D341Med (cell line): ENCODE measurements at regions not wholly inside any gene's neighbourhood (a gene's known extent, or its start where the extent isn't known, plus 50 kb on each side); places are given as distances from the start of the nearest gene placed in this dataset.

Source experiments
- DNase-seq: peaks from one replicate; pipeline ENCODE4 v3.0.0; 2012; ENCODE audit warnings: low spot score

DNA sequence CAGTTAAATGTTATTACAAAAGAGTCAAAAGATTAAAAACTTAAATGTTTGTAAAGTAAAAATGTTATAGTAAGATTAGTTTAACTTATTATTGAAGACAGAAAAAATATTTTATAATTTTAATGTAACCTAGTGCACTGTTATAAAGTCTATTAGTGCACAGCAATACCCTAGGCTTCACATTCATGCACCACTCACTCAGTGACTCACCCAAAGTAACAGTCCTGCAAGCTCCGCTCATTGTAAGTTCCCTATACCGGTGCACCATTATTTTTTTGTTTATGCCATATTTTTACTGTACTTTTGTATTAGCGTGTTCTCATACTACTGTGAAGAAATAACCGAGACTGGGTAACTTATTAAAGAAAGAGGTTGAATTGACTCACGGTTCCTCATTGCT lies 759.7 kb upstream of the CDH7 start:
- DNase-seq, result no peak

DNA sequence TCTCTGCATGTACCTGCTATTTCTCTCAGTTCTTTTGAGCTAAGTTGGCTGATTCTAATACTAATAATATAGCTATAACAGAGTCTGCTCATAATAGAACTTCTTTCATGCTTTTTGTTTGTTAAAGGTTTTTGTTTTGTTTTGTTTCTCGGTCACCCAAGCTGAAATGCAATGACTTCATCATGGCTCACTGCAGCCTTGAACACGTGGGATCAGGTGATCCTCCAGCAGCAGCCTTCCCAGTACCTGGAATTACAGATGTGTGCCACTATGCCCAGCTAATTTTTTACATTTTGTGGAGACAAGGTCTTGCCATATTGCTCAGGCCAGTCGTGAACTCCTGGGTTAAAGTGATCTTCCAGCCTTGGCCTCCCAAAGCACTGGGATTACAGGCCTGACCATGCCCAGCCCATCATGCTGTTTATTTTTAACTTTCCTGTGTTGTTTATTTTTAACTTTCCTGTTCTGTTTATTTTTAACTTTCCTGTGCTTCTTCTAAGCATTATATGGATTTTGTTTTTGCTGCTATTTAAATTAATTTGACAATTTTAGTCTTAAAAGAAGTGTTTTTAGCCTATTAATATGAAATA lies 763.8 kb upstream of the CDH7 start:
- no peak for DNase-seq

DNA sequence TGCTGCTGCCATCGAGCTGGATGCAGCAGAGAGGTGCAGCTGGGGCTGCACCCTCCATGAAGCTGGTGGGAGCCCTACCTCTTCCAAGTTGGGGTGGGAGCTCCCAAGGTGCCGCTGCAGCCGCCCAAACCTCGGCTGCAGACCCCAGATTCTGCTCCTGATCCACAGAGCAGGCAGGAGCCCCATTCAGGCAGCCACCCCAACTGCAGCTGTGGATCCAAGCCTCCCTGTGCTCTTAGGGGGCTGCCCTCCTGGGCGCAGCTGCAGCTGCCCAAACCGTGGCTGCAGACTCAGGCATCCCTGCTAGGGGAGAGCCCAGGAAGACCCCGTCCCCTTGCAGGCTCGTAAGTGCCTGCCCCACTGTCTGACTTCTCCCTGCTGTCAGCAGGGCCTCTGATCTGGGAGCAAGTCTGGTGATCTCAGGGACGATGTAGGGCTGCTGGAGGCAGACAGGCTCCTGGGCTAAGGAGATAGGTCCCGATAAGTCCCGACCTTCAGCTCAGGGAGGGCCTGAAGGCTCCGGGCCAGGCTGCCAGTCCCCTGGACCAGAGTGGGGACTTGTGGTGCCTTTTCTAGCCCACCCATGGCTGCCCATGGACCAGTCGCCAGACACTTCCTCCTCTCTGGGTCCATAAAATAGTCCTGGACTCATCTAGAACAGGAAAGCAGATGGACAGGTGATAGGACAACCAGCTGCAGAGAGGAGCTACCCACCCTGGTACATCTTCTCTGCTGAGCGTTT lies 767.1 kb upstream of the CDH7 start:
- no peak for DNase-seq

DNA sequence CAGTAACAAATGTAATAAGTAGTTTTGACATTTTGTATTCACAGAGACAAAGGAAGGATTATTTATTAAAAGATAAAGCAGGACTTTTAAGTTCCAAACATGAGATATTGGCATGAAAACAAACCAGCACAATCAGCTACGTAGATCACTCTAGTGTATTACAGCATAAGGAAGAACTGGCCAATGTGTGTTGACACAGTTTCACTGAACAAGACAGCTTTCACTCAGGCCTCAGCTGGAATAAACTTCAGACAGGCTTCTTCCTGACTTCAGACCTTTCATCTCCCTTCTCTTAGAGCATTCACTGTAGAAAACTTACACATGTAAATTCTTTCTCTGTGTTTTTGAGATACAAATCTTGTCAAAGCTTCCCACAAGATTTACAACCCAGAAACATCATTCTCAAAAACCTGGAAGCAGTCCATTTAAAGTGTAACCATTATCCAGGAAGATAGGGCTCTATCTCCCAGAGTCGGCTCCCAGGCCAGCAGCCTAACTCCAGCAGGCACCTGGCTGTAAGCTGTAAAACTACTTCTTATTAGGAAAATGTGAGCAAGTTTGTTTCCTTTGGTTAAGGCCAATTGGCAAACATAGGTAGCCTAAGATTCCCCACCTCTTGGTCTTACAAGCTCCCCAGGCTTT lies 768.3 kb upstream of the CDH7 start:
- no peak for DNase-seq

DNA sequence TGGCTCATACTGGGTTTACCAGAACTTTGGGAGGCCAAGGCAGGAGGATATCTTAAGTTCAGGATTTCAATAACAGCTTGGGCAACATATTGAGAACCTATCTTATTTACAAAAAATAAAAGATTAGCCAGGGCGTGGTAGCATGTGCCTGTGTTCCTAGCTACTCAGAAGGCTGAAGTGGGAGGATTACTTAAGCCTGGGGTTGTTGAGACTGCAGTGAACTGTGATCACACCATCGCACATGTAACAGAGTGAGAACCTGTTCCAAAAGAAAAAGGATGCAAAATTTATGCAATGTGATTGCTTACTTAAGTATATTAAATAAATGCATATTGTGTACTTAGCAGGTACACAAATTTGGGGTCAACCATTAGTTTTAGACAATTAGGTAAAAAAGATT lies 768.9 kb upstream of the CDH7 start:
- DNase-seq, result no peak

DNA sequence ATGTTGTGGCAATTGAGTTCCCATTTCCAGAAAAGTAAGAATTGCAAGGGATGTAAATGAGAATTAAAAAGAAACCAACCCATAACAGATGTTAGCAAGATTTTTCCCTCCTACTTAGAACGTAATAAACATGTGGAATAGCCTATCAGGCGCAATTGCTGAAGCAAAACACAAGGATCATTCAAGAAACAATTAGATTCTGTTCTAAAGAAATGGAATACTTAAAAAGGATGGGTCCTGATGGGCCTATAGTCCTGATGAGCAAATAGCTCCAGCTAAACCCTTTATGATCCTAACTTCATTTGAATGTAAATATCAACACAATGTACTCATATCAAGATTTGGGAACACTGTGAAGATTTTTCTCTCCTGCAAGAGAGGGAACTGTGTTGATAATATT lies 771.0 kb upstream of the CDH7 start:
- DNase-seq, result no peak

DNA sequence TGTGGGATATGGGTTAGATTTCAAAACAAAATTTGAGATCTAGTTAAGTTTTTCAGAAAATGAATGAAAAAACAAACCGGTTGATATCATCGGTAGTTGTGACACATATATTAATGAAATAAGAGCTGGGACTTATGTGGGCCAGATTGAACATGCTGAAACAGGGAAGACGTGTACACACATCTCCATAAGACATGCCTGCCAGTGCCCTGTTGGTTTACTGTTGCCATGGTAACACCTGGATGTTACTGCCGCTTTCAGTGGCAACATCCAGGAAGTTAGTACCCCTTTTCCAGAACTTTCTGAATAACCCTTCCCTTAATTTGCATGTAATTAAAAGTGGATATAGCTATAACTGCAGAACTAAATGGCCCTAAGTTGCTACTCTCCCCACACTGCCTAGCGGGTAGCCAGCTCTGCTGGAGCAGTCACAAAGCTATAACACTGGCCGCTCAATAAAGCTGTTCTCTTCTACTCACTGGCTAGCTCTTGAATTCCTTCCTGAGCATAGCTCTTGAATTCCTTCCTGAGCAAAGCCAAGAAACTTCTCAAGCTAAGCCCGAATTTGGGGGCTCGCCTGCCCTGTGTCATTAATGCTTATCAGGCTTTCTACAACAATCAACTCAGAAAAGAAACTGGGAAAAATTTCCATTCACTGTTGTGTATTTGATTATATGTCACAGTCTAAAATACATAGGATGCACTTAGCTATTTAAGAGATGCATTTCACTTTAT lies 776.3 kb upstream of the CDH7 start:
- DNase-seq, result no peak

DNA sequence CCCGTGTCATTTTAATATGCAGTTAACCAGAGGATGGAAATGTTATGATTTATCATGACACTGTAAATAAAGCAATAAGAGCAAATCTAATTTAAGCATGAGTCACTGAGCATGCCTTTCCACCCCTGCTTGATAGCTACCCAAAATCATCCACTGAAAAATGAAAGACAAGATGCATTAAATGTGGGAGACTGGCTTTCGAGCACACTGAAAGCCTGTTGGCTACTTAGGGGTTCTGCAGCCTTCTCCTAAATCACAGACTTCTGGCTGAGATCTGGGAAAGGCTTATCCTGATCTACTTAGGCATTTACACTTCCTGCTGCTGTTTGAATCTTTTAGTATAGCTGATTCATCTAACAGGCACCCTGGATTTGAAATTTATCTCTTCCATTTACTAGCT lies 778.3 kb upstream of the CDH7 start:
- peak; percentile 30 for DNase-seq

DNA sequence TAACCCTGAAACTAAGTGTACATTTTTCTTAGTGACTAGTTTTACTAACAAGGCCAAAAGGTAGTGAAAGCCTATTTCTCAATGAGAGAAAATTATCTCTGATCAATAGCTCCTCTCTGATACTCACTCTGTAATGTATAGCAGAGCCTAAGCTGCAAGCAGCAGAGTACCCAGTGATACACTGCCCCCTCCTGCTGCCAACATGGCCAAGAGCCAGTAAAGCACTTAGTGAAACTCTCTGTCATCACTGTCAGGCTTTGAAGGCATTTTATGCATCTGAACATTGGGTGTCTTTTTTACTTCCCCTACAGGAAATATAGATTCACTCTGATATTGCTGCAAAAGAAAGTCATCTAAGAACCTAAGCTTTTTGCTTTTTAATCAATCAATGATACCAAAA lies 784.1 kb upstream of the CDH7 start:
- DNase-seq, result peak; percentile 65

DNA sequence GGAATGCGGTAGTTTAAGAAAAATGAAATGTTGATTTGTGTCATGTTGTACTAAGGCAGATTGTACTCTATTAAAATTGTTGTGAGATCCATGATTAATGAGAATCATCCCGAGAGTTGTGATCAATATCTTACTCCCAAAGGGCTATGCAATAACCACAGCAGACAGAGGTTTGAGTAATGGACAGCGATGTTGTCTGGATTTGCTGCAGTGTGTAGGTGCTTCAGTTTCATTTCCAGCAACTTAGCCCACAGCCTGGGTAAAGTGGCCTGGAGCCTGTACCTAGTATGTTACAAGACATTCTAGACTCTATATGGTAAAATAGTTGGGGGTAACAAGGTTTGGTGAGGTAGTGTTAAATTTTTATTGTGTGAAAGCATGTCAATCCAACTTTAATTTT lies 794.3 kb upstream of the CDH7 start:
- DNase-seq, result no peak

DNA sequence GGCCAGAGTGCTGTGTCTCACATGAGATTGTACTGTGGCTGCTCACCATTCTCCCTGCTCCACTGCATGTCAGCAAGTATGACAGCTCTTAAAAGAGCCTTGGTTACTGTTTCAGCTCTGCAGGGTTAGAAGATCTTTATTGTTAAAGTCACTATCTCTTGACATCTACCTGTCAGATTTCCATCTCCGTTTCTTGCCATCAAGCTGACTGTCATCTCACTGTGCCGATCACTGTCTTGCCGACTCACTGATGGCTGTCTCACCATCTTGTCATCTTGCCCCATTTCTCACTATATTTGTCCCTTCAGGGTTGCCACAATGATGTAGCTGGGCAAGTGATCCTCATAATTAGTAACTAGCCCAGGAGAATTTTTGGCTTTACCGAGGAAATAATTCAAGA lies 800.9 kb upstream of the CDH7 start:
- DNase-seq, result no peak

DNA sequence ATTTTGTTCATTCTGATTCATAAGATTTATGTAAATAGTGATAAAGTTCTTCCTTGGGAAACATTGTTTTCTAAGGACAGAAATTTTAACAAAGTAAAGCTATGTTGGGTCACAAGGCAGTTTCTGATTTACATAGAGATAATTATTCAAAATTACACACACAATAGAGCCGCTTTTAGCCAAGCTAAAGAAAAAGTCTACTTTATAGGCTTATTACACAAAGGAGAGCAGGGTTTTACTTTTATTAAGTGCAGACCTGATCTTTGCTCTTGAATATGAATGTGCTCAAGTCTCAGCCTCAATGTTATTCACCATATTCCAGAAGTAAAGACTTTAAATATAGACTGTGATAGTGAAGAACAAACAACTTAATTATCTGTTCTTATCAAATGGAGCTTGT lies 787.8 kb upstream of the LINC00305 start:
- DNase-seq, result no peak

DNA sequence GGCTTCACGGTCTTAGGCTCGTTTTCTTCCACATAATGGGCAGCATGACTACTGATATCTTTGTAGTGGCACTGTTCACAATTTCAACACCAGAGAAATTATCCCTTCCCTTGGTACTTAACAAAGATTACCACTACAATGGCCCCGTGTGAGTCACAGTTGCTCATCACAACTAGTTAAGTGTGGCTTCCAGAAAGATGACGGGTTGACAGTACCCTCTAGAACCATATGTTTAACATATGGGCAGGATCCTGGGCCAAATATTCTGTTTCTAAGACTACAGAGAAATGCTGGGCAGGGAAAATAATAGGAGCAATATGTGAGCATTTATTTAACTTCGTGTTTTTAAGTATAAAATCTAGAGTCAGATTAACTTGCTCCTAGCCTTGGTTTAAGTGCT lies 780.1 kb upstream of the LINC00305 start:
- DNase-seq, result no peak

DNA sequence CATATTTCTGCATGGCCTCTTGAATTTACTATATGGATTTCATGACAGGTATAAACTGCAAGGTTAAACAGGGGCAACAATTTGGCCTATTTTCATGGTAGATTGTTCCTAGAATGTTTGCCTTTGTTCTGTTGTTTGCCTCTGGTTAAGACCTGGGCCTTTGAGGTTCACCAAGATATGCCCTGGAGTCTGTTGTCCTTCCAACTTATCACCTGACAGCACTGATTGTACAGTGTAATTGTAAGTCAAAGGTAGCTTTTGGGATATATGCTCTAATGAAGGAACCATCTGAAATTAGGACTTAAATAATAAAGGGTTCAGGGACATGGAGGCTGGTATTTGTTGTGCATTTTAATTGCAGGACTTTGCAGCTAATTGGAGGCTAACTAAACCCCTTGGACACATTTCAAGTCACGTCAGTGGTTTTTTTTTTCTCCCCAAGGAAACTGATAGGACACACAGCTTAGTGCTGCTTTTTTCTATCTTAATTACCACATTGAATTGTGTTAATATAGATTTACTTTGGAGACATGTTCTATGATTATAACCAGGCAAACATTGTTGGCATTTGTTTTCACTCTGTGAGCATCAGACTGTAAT lies 771.2 kb upstream of the LINC00305 start:
- DNase-seq, result no peak

DNA sequence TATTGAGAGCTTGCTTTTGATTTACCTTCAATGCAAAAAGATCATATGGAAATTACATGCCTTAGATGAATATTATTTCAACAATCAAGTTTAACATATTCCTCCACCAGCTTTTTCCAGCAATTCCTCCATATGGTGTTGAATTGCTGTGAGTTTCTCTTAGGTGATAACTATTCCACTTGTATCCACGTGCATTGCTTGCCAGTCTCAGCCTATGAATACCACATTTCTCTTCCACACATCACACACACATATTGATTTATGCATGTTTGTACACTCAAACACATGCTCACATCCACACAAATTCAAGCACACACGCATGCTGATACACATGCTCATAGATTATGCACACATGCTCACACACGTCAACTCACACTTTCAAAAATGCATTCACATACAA lies 770.0 kb upstream of the LINC00305 start:
- no peak for DNase-seq

DNA sequence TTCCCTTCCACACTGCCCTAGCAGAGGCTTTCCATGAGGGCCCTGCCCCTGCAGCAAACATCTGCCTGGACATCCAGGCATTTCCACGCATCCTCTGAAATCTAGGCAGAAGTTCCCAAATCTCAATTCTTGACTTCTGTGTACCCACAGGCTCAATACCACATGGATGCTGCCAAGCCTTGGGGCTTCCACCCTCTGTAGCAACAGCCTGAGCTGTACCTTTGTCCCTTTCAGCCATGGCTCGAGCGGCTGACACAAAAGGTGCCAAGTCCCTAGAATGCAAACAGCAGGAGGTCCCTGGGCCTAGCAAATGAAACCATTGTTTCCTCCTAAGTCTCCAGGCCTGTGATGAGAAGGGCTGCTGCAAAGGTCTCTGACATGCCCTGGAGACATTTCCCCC lies 744.5 kb upstream of the LINC00305 start:
- DNase-seq, result no peak

DNA sequence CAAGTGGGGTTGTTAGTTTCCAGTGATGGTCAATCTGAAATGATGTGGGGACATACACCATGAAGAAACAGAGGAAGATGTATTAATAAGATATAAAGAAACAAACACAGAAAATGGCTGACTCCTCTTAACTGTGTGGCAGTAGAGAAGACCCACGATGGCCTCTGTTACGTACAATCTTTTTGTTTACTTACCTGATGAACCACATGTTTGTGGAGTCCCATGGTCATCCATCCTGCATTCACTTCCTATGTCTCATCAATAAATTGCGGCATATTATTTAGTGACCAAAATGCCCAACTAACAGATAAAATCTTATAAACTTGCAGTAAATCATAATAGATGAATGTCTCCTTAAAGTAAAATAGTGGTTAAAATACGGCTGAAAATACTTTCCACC lies 740.1 kb upstream of the LINC00305 start:
- DNase-seq, result no peak

DNA sequence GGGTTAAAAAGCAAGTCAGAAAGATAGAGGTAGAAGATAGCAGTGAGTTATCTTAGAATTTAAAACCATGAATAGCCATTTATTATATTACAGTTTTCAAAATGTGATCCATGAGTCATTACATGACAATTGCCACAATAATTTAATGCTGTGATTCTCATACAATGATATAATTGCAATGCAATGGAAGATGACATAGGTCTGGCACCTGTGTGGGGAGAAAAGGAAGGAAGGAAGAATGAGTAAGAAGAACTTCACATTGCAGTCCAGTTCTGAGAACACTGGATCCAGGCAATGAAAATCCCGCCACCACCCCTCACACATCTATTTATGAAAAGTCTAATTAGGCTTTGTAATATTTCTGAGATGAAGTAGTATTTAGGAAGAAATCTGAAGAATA lies 738.1 kb upstream of the LINC00305 start:
- no peak for DNase-seq

DNA sequence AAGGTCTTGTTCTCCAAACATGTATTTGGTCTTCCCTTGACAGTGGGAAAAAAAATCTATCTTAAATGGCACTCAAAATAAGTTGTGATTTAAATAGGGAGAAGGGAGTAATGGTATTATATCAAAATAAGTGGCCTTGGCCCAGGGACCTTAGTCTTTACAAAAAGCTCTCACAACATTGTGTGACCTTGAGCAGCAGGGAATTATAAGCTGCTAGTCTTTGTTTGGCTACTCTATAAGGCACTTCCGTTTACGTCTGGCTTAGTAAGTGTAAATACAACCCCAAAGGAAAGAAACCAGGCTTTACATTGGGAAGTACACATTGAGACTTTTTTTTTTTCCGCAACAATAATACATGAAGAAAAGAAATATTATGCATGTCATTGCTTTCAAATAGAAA lies 734.0 kb upstream of the LINC00305 start:
- DNase-seq, result no peak

DNA sequence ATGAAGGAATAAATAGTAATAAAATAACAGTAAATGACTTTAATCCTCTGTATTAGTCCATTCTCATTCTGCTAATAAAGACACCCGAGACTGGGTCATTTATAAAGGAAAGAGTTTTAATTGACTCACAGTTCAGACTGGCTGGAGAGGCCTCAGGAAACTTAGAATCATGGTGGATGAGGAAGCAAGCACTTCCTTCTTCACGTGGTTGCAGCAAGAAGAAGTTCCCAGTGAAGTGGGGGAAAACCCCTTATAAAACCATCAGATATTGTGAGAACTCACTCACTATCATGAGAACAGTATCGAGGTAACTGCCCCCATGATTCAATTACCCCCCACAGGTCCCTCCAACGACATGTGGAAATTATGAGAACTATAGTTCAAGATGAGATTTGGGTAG lies 727.9 kb upstream of the LINC00305 start:
- no peak for DNase-seq

DNA sequence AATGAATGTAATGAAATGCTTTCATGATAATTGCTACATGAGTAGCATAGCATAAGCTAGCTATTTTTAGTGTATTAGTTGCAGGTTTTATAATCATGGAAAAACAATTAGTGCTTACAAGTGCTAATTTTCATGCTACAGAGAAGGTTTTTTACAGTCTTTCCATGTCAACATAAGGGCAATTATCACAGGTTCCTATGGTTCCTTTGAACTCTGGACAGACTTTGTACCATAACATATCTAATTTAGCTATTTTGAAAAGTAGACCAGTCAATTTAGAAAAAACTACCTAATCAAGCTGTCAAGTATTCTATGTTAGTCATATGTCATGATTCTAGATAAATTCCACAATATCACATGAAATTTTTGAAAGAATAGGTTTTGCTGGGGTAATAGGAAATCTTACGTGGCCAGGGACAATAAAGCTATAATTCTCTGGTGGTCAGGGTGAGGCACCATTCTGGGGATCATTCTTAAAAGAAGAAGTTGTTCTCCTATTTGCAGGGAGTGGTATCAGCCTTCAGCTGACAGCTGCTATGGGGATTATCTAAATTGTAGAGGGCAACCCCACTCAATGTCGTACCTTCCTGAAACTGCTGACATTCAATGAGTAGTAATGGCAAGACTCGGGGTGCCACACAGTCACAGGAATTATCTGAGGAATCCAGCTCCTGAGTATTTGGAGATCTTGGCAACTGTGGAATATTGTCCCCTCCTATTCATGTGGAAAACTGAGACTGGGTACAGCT lies 724.0 kb upstream of the LINC00305 start:
- DNase-seq, result no peak

DNA sequence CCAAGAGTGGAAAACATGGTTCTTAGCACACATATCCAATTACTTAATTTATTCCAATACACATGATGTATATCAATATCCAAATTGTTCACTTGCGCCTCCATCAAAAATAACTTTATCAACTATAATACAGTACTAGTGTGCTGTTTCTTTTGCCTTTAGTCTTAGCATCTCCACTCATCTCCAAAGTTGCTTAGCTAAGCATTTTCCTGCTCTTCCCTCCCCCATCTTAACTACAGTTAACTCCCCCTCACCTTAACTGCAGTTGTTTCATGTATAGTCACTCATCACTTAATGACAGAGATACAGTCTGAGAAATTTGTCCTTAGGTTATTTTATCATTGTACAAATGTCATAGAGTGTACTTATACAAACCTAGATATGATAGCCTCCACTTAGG lies 705.2 kb upstream of the LINC00305 start:
- no peak for DNase-seq
